Spleen (tissue), 7 donors: ENCODE measurements at regions not wholly inside any gene's neighbourhood (a gene's known extent, or its start where the extent isn't known, plus 50 kb on each side); places are given as distances from the start of the nearest gene placed in this dataset.

Experiments used
- POLR2A ChIP-seq, 3 donors: fragments of 450-650 bp; IDR thresholded peaks; one replicate each; pipeline ENCODE4 v1.5.1; 2017; ENCODE audit warnings: antibody characterized with exemption in 3 of 3, mild to moderate bottlenecking in 1 of 3
- POLR2AphosphoS5 ChIP-seq, 3 donors: sonication (generic); formaldehyde crosslinking; IDR thresholded peaks; one replicate each; pipeline ENCODE4 v1.5.1; 2017; ENCODE audit warnings: antibody characterized with exemption in 3 of 3
- TF ChIP-seq, protein P1 (sequence below), 11 experiments: fragments of 200-600 bp in 7 of 11; fragments of 450-650 bp in 4 of 11; sonication (generic) in 4 of 11; IDR thresholded peaks in 8 of 11; conservative IDR thresholded peaks in 3 of 11; 1 replicate in 7 of 11; 2 replicates in 4 of 11; pipeline versions ENCODE4 v1.4.0 to v1.8.0; 2016 to 2021; ENCODE audit warnings: antibody characterized with exemption in 11 of 11, inconsistent platforms in 4 of 11, mild to moderate bottlenecking in 1 of 11
- donor health status: DM: no; HTN: no; CAD: no; lungs with moderate emphysema.
- donor health status: DM: no; HTN: no; CAD: no.
- donor health status: DM: no; HTN: no; CAD: no.

DNA sequence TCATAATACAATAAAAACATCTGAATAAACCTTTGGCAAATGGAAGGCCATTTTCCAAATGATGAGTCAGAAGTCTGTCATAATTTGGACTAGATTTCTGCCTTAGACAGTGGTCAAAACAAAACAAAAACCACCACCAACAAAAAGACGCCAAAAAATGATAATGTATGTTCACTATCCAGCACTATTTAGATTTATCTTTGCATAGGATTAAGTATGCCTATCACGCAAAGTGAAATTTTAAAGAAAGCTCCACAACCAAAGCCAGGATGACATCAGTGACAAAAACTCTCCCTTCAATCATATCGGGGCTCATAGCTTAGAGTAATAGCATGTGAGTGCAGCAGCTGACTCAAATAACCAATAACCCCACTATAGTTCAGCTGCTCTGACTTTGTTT lies 201.9 kb downstream of the MOXD1 start:
- no peak for TF ChIP-seq POLR2A (IDR thresholded peaks at IDR 0.05)
- TF ChIP-seq, protein P1, sequence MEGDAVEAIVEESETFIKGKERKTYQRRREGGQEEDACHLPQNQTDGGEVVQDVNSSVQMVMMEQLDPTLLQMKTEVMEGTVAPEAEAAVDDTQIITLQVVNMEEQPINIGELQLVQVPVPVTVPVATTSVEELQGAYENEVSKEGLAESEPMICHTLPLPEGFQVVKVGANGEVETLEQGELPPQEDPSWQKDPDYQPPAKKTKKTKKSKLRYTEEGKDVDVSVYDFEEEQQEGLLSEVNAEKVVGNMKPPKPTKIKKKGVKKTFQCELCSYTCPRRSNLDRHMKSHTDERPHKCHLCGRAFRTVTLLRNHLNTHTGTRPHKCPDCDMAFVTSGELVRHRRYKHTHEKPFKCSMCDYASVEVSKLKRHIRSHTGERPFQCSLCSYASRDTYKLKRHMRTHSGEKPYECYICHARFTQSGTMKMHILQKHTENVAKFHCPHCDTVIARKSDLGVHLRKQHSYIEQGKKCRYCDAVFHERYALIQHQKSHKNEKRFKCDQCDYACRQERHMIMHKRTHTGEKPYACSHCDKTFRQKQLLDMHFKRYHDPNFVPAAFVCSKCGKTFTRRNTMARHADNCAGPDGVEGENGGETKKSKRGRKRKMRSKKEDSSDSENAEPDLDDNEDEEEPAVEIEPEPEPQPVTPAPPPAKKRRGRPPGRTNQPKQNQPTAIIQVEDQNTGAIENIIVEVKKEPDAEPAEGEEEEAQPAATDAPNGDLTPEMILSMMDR (IDR thresholded peaks at IDR 0.05 in 8 of 11, conservative IDR thresholded peaks at IDR 0.05 in 3 of 11): no peak
- no peak for TF ChIP-seq POLR2AphosphoS5 (IDR thresholded peaks at IDR 0.05)
